ENCODE measurements at regions not wholly inside any gene's neighbourhood (a gene's known extent, or its start where the extent isn't known, plus 50 kb on each side); places are given as distances from the start of the nearest gene placed in this dataset.

- TF ChIP-seq CTCF (conservative IDR thresholded peaks at IDR 0.05): no peak
- no peak for TF ChIP-seq EZH2 (IDR thresholded peaks at IDR 0.05; ENCODE audit: low read depth)
Measured at GRCh38 chr1:222306512-222306911, 241.4 kb downstream of the HHIPL2 start.

Measured in PC-9 (cell line).